Fibroblast of lung (primary cell): ENCODE measurements at regions not wholly inside any gene's neighbourhood (a gene's known extent, or its start where the extent isn't known, plus 50 kb on each side); places are given as distances from the start of the nearest gene placed in this dataset.
A peak's percentile ranks its signal among the peaks of the same experiment; 100 is the strongest.

Source experiments
- DNase-seq, 2 donors: peaks; one replicate each; pipeline versions ENCODE4 v3.0.0 to v3.0.0-alpha.2; 2010; ENCODE audit warnings: low read depth in 2 of 2
- H2AFZ ChIP-seq: 2 replicates; pipeline ENCODE4 v1.5.1; 2012; ENCODE audit warnings: low read length, control low read depth, inconsistent platforms
- H3K27ac ChIP-seq: 2 replicates; pipeline ENCODE4 v1.5.1; 2011; ENCODE audit warnings: low read length, control low read depth; ENCODE audit not compliant: insufficient read depth
- H3K27me3 ChIP-seq: 2 replicates; pipeline ENCODE4 v1.5.1; 2011; ENCODE audit warnings: mild to moderate bottlenecking, low read length; ENCODE audit not compliant: control insufficient read depth, insufficient read depth
- H3K36me3 ChIP-seq: 2 replicates; pipeline ENCODE4 v1.5.1; 2011; ENCODE audit warnings: low read length; ENCODE audit not compliant: control insufficient read depth, insufficient read depth
- H3K4me1 ChIP-seq: 2 replicates; pipeline ENCODE4 v1.5.1; 2011; ENCODE audit warnings: low read length; ENCODE audit not compliant: control insufficient read depth, insufficient read depth; ENCODE audit errors: extremely low read depth
- H3K4me2 ChIP-seq: 2 replicates; pipeline ENCODE4 v1.5.1; 2011; ENCODE audit warnings: low read length, control low read depth; ENCODE audit not compliant: insufficient read depth; ENCODE audit errors: extremely low read depth
- H3K4me3 ChIP-seq, 4 experiments: fragments of 200-600 bp in 1 of 4; sonication (generic) in 1 of 4; replicated peaks in 1 of 4; 2 replicates each; pipeline ENCODE4 v1.5.1; 2011 to 2016; ENCODE audit warnings: low read length in 4 of 4, low read depth in 3 of 4, mild to moderate bottlenecking in 3 of 4, control low read depth in 2 of 4, inconsistent platforms in 1 of 4, mixed read lengths in 1 of 4; ENCODE audit not compliant: insufficient read depth in 1 of 4; ENCODE audit errors: control extremely low read depth in 1 of 4
- H3K79me2 ChIP-seq: 2 replicates; pipeline ENCODE4 v1.5.1; 2012; ENCODE audit warnings: mild to moderate bottlenecking, low read length, inconsistent platforms; ENCODE audit not compliant: control insufficient read depth, insufficient read depth
- H3K9ac ChIP-seq: 2 replicates; pipeline ENCODE4 v1.5.1; 2011; ENCODE audit warnings: mild to moderate bottlenecking, low read length, control low read depth; ENCODE audit not compliant: insufficient read depth
- H3K9me3 ChIP-seq: 2 replicates; pipeline ENCODE4 v1.5.1; 2012; ENCODE audit warnings: low read depth, low read length; ENCODE audit not compliant: control insufficient read depth, insufficient read depth
- H4K20me1 ChIP-seq: 2 replicates; pipeline ENCODE4 v1.5.1; 2011; ENCODE audit warnings: low read length; ENCODE audit not compliant: control insufficient read depth, insufficient read depth; ENCODE audit errors: extremely low read depth
- CTCF ChIP-seq, 2 donors: IDR thresholded peaks in 1 of 2; conservative IDR thresholded peaks in 1 of 2; 1 replicate in 1 of 2; 2 replicates in 1 of 2; pipeline ENCODE4 v1.5.1; 2011 to 2012; ENCODE audit warnings: low read length in 2 of 2, control low read depth in 1 of 2, inconsistent platforms in 1 of 2, low read depth in 1 of 2, mild to moderate bottlenecking in 1 of 2
- EZH2 ChIP-seq: IDR thresholded peaks from 2 replicates; pipeline ENCODE4 v1.5.1; 2012; ENCODE audit warnings: low read length, control low read depth, mild to moderate bottlenecking; ENCODE audit errors: missing control alignments

- no peaks in the 10 kb centered on the region for H3K9me3 ChIP-seq
- no peaks in the 10 kb centered on the region for H3K36me3 ChIP-seq
- H3K4me2 ChIP-seq = no peak overlapping the region
- H2AFZ ChIP-seq = no peak overlapping the region
- no peak for TF ChIP-seq EZH2
- no peaks in the 10 kb centered on the region for H3K79me2 ChIP-seq
- no peaks in the 10 kb centered on the region for H3K4me1 ChIP-seq
- no peak overlapping the region for H3K4me3 ChIP-seq
- H3K9ac ChIP-seq = no peak overlapping the region
- no peaks in the 10 kb centered on the region for H4K20me1 ChIP-seq
- no peaks in the 10 kb centered on the region for H3K27me3 ChIP-seq
- no peak overlapping the region for H3K27ac ChIP-seq
- DNase-seq = no peak
Observed at GRCh38 chr4:141783770-141784169, 147.4 kb downstream of the IL15 start.

DNA sequence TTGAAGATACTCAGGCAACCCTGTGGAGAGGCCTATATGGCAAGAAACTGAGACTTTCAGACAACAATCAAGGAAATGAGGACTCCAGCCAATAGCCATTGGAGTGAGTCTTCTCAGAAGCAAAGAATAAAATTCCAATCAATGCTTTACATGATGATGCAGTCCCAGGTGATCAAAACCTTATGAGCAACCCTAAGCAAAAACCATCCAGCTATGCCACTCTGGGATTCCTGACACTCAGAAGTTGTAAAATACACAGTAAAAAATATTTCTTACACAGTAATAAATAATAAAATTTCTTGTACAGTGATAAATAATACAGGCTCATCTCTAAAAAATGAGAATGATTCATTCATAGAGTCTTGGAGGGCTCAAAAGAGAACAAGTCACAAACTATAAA, 150.6 kb downstream of the IL15 start:
- Histone ChIP-seq H3K27ac (no peak overlapping the region), H3K9ac (no peak overlapping the region), H3K4me2 (no peak overlapping the region), H3K4me1 (no peaks in the 10 kb centered on the region), H3K9me3 (no peaks in the 10 kb centered on the region), H2AFZ (no peak overlapping the region), H3K4me3 (no peak overlapping the region), H3K27me3 (no peaks in the 10 kb centered on the region), H4K20me1 (no peaks in the 10 kb centered on the region), H3K79me2 (no peaks in the 10 kb centered on the region), H3K36me3 (no peaks in the 10 kb centered on the region)
- TF ChIP-seq CTCF (conservative IDR thresholded peaks at IDR 0.05 in 1 of 2, IDR thresholded peaks at IDR 0.05 in 1 of 2; ENCODE audit: low read depth in 1 of 2, low read length in 2 of 2) (no peak), EZH2 (no peak)
- no peak for DNase-seq

- H3K27me3 ChIP-seq = no peaks in the 10 kb centered on the region
- H3K4me1 ChIP-seq = no peaks in the 10 kb centered on the region
- no peaks in the 10 kb centered on the region for H3K79me2 ChIP-seq
- H3K4me3 ChIP-seq = no peak overlapping the region
- no peak overlapping the region for H3K9ac ChIP-seq
- H3K4me2 ChIP-seq = no peak overlapping the region
- H3K9me3 ChIP-seq = no peaks in the 10 kb centered on the region
- TF ChIP-seq CTCF (conservative IDR thresholded peaks at IDR 0.05 in 1 of 2, IDR thresholded peaks at IDR 0.05 in 1 of 2; ENCODE audit: low read depth in 1 of 2, low read length in 2 of 2) (no peak), EZH2 (no peak)
- DNase-seq = peak in 1 of 2 donors; percentile 86
- H4K20me1 ChIP-seq = no peaks in the 10 kb centered on the region
- H3K36me3 ChIP-seq = no peaks in the 10 kb centered on the region
- no peak overlapping the region for H2AFZ ChIP-seq
- no peak overlapping the region for H3K27ac ChIP-seq
Observed at GRCh38 chr4:141788169-141788915, 152.0 kb downstream of the IL15 start.
